ENCODE measurements at regions not wholly inside any gene's neighbourhood (a gene's known extent, or its start where the extent isn't known, plus 50 kb on each side); places are given as distances from the start of the nearest gene placed in this dataset.
A peak's percentile ranks its signal among the peaks of the same experiment; 100 is the strongest.

DNA sequence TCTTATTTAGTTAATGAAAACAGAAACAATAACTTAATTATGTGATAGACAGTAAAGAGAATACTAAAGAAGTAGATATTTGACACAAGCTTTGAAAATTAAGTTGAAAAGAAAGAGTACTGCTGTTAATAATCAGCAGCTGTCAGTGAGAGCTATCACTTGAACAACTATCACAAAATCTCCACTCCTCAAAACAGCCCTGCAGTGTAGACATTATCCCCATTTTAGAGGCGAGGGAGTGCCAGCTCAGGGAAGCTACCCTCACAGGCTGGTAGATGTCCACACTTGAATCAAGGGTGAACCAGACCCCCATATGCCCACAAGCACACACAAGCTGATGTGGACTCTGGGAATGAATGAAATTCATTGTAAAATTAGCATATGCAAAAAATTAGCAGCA is 248.8 kb downstream of the RHOU start:
- no peaks in the 10 kb centered on the region for H3K79me2 ChIP-seq (ENCODE audit: insufficient read depth, low read length)
- TF ChIP-seq, protein P1, sequence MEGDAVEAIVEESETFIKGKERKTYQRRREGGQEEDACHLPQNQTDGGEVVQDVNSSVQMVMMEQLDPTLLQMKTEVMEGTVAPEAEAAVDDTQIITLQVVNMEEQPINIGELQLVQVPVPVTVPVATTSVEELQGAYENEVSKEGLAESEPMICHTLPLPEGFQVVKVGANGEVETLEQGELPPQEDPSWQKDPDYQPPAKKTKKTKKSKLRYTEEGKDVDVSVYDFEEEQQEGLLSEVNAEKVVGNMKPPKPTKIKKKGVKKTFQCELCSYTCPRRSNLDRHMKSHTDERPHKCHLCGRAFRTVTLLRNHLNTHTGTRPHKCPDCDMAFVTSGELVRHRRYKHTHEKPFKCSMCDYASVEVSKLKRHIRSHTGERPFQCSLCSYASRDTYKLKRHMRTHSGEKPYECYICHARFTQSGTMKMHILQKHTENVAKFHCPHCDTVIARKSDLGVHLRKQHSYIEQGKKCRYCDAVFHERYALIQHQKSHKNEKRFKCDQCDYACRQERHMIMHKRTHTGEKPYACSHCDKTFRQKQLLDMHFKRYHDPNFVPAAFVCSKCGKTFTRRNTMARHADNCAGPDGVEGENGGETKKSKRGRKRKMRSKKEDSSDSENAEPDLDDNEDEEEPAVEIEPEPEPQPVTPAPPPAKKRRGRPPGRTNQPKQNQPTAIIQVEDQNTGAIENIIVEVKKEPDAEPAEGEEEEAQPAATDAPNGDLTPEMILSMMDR (IDR thresholded peaks at IDR 0.05) = no peak
- peaks cover 0 to 4% (median 1%) of the 10 kb centered on the region in 3 donors for H3K27me3 Mint-ChIP-seq (ENCODE audit: low read depth in 3 of 3)
- H3K27ac ChIP-seq (ENCODE audit: low read depth in 1 of 2, low read length in 2 of 2) = no peak overlapping the region
- no peak overlapping the region for H3K27ac Mint-ChIP-seq
- WGBS (ENCODE audit: insufficient coverage) = no CpG with 5 or more reads among the region's 1 CpG
- no peak for DNase-seq
- no peak overlapping the region for H3K4me3 ChIP-seq (replicated peaks in 1 of 3; ENCODE audit: low read depth in 2 of 3, low read length in 3 of 3)
- H3K4me2 ChIP-seq (replicated peaks; ENCODE audit: extremely low read depth, low read length, poor library complexity, severe bottlenecking) = no peak overlapping the region
- peaks cover 71 to 79% of the 10 kb centered on the region in 2 donors for H3K4me1 ChIP-seq (ENCODE audit: control insufficient read depth in 1 of 2, insufficient read depth in 2 of 2, low read length in 2 of 2)
- no peaks in the 10 kb centered on the region for H3K27me3 ChIP-seq (ENCODE audit: control insufficient read depth in 2 of 2, insufficient read depth in 2 of 2, low read length in 2 of 2)
- no peaks in the 10 kb centered on the region for H3K9me3 Mint-ChIP-seq
- no peaks in the 10 kb centered on the region for H4K20me1 ChIP-seq (ENCODE audit: insufficient read depth, low read length)
- H2AFZ ChIP-seq (ENCODE audit: insufficient read depth, low read depth, low read length, poor library complexity, severe bottlenecking) = no peak overlapping the region
- no peak overlapping the region for H3K9ac ChIP-seq (ENCODE audit: insufficient read depth, low read length, poor library complexity, severe bottlenecking)
- H3K9me3 ChIP-seq (replicated peaks in 1 of 2; ENCODE audit: control insufficient read depth in 1 of 2, insufficient read depth in 1 of 2, low read length in 2 of 2) = no peaks in the 10 kb centered on the region
- no peaks in the 10 kb centered on the region for H3K36me3 ChIP-seq (replicated peaks in 1 of 2; ENCODE audit: control insufficient read depth in 1 of 2, insufficient read depth in 2 of 2, low read length in 2 of 2)
- intact Hi-C loops (cut with micrococcal nuclease) = no loop called here
- peaks cover 76% of the 10 kb centered on the region for H3K4me1 Mint-ChIP-seq
- H3K36me3 Mint-ChIP-seq = peaks cover 3% of the 10 kb centered on the region in 2 donors
- H3K4me3 Mint-ChIP-seq = no peak overlapping the region

DNA sequence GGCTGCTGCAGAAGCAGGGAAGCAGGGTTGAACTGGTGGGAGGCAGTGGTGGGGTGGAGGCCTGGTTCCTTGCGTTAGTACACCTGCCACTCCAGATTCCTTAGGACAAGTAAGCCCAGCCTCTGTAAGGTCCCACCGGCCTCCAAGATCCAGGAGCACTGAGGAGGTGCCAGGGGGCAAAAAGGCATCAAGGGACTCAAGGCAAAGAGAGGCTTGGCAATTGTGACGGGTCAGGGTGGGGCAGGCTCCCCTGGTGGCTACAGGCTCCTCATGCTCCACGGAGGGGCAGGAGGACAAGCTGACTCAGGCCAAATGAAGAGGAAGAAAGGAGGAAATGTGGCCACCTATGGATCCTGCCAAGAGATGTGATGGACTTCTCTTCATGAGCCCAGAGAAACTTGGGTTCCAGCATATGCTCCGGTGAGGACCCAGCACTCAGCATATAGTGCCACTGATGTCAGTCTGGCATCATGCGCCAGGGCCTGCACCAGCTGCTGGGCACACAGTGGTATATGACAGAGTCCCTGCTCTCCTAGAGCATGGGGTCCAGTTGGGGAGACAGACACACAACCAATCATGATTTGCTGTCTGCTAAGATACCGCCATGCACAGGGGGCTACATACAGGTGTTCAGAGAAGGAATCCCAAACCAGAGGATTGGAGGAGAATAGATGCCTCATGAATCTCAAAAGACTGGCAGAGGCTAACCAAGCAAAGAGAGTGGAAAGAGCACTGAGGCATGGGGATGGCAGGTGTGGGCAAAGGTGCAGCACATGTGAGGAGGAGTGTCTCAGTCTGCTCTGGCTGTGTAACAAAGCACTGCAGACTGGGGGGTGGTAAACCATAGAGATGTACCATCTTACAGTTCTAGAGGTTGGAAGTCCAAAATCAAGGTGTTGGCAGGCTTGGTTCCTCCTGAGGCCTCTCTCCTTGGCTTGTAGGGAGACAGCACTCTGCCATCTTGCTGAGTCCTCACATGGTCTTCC is 249.7 kb downstream of the RHOU start:
- DNase-seq = no peak
- Mint-ChIP-seq H3K4me1 (peaks cover 76% of the 10 kb centered on the region), H3K27ac (peak overlapping the region in 2 of 7 donors; percentile 37 to 68), H3K9me3 (no peaks in the 10 kb centered on the region), H3K36me3 (peaks cover 4% of the 10 kb centered on the region in 2 donors), H3K4me3 (peak overlapping the region in 1 of 2 donors; percentile 8), H3K27me3 (ENCODE audit: low read depth in 3 of 3) (no peaks in the 10 kb centered on the region)
- H3K9me3 ChIP-seq (replicated peaks in 1 of 2; ENCODE audit: control insufficient read depth in 1 of 2, insufficient read depth in 1 of 2, low read length in 2 of 2) = no peaks in the 10 kb centered on the region
- H3K27ac ChIP-seq (ENCODE audit: low read depth in 1 of 2, low read length in 2 of 2) = no peak overlapping the region
- no peak overlapping the region for H3K9ac ChIP-seq (ENCODE audit: insufficient read depth, low read length, poor library complexity, severe bottlenecking)
- H3K79me2 ChIP-seq (ENCODE audit: insufficient read depth, low read length) = no peaks in the 10 kb centered on the region
- 72% methylated on average over 5 of the region's 7 CpGs for WGBS (ENCODE audit: insufficient coverage)
- H2AFZ ChIP-seq (ENCODE audit: insufficient read depth, low read depth, low read length, poor library complexity, severe bottlenecking) = no peak overlapping the region
- H3K4me3 ChIP-seq (replicated peaks in 1 of 3; ENCODE audit: low read depth in 2 of 3, low read length in 3 of 3) = no peak overlapping the region
- TF ChIP-seq, protein P1 (IDR thresholded peaks at IDR 0.05) = no peak
- H3K36me3 ChIP-seq (replicated peaks in 1 of 2; ENCODE audit: control insufficient read depth in 1 of 2, insufficient read depth in 2 of 2, low read length in 2 of 2) = no peaks in the 10 kb centered on the region
- intact Hi-C loops (cut with micrococcal nuclease) = loop anchor here in 1 of 2 donors (5.0 kb wide), 1 partner anchor 82 kb away; no protein-coding TSS in a partner anchor
- no peaks in the 10 kb centered on the region for H4K20me1 ChIP-seq (ENCODE audit: insufficient read depth, low read length)
- no peak overlapping the region for H3K4me2 ChIP-seq (replicated peaks; ENCODE audit: extremely low read depth, low read length, poor library complexity, severe bottlenecking)
- H3K4me1 ChIP-seq (ENCODE audit: control insufficient read depth in 1 of 2, insufficient read depth in 2 of 2, low read length in 2 of 2) = peaks cover 71 to 79% of the 10 kb centered on the region in 2 donors
- no peaks in the 10 kb centered on the region for H3K27me3 ChIP-seq (ENCODE audit: control insufficient read depth in 2 of 2, insufficient read depth in 2 of 2, low read length in 2 of 2)

Measured in CD14-positive monocyte (primary cell).